ENCODE measurements at regions not wholly inside any gene's neighbourhood (a gene's known extent, or its start where the extent isn't known, plus 50 kb on each side); places are given as distances from the start of the nearest gene placed in this dataset.

DNA sequence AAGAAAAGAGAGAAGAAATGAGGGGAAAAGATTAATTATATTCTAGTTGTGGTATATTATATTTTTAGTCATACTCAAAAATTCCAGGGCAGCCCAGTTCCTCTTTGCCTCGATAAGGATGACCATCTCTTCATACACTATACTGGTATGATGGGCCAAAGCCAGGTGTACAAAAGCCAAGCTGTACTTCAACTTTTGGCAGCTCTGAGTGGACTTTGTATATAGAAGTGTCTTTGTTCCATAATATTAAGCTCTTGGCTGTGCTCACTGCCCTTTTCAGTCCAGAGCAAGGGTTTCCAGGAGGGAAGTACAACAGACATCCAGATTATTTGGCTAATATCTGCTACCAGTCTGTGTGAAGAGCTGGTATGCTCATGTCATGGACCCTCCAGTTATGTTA lies 934.3 kb upstream of the CDH10 start:
- no peak for DNase-seq (ENCODE audit: extremely low read depth, low read depth)
- no peak overlapping the region for H3K4me3 ChIP-seq (replicated peaks; ENCODE audit: low read depth, low read length)
- TF ChIP-seq, protein P1, sequence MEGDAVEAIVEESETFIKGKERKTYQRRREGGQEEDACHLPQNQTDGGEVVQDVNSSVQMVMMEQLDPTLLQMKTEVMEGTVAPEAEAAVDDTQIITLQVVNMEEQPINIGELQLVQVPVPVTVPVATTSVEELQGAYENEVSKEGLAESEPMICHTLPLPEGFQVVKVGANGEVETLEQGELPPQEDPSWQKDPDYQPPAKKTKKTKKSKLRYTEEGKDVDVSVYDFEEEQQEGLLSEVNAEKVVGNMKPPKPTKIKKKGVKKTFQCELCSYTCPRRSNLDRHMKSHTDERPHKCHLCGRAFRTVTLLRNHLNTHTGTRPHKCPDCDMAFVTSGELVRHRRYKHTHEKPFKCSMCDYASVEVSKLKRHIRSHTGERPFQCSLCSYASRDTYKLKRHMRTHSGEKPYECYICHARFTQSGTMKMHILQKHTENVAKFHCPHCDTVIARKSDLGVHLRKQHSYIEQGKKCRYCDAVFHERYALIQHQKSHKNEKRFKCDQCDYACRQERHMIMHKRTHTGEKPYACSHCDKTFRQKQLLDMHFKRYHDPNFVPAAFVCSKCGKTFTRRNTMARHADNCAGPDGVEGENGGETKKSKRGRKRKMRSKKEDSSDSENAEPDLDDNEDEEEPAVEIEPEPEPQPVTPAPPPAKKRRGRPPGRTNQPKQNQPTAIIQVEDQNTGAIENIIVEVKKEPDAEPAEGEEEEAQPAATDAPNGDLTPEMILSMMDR (IDR thresholded peaks at IDR 0.05; ENCODE audit: low read depth, low read length, missing control alignments) = no peak

DNA sequence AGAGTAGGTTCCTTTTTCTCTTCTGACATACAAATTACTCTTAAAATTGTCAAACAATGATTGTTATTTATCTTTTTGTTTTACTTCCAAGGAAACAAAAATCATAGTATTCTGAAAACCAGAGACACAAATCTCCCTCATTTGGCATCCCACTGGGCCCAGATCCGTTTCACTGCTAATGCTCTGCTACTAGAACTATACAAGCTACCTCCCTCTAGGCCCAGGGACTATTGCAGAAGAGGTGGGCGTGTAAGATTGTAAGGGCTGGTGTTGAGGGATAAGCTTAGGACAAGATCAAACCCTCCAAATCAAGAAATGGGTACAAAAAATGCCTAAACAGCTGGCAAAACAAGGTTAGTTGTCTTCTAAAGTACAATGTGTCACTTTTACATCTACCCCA lies 928.9 kb upstream of the CDH10 start:
- TF ChIP-seq, protein P1 (IDR thresholded peaks at IDR 0.05; ENCODE audit: low read depth, low read length, missing control alignments) = no peak
- no peak overlapping the region for H3K4me3 ChIP-seq (replicated peaks; ENCODE audit: low read depth, low read length)
- no peak for DNase-seq (ENCODE audit: extremely low read depth, low read depth)

DNA sequence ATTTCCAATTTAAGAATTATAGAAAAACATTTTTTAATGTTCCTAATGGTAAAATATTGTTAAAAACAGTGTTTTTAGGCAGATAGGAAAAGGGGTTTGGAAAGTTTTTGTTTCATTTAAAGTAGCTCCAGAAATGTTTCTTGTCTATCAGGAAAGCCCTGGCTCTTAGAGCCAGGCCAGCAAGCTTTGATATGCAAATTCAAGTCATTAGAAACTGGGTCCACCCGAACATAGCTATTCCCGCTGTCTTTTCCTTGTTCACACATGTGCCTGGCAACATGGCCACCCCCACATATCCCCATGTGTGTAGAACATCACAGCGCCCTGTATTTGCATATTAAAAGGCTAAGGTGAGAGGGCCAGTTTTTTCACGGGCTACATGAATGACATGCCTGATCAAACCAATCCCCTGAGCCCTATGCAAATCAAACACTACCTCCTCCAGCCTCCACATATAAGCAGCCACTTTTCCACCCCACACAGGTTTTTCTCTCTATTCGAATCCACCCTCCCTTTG lies 925.3 kb upstream of the CDH10 start:
- TF ChIP-seq, protein P1 (IDR thresholded peaks at IDR 0.05; ENCODE audit: low read depth, low read length, missing control alignments) = no peak
- no peak overlapping the region for H3K4me3 ChIP-seq (replicated peaks; ENCODE audit: low read depth, low read length)
- no peak for DNase-seq (ENCODE audit: extremely low read depth, low read depth)

- TF ChIP-seq, protein P1 (IDR thresholded peaks at IDR 0.05; ENCODE audit: low read depth, low read length, missing control alignments) = no peak
- DNase-seq (ENCODE audit: extremely low read depth, low read depth) = no peak
- no peak overlapping the region for H3K4me3 ChIP-seq (replicated peaks; ENCODE audit: low read depth, low read length)
Measured at GRCh38 chr5:25568989-25569625, 924.3 kb upstream of the CDH10 start.

DNA sequence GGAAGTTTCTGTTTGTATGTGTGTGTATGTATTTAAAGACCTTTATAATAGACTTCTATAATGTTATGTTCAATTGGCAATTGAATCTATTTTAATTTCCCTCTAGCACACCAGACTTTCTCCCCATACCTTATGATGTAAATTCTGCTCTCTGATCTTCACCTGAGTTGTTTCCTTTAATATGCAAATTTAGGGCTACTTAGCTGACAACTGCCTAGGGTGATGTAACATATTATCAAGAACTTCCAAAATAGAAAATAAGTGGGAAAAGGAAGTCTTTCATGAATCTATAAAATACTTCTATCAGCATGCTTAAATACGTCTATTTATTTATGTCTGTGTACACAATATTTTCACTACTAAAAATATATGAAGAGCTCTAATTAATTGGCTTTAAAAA lies 923.5 kb upstream of the CDH10 start:
- no peak overlapping the region for H3K4me3 ChIP-seq (replicated peaks; ENCODE audit: low read depth, low read length)
- DNase-seq (ENCODE audit: extremely low read depth, low read depth) = no peak
- TF ChIP-seq, protein P1 (IDR thresholded peaks at IDR 0.05; ENCODE audit: low read depth, low read length, missing control alignments) = no peak

GRCh38 chr5:25567881-25568280 lies 923.1 kb upstream of the CDH10 start:
- no peak overlapping the region for H3K4me3 ChIP-seq (replicated peaks; ENCODE audit: low read depth, low read length)
- TF ChIP-seq, protein P1 (IDR thresholded peaks at IDR 0.05; ENCODE audit: low read depth, low read length, missing control alignments) = no peak
- DNase-seq (ENCODE audit: extremely low read depth, low read depth) = no peak

DNA sequence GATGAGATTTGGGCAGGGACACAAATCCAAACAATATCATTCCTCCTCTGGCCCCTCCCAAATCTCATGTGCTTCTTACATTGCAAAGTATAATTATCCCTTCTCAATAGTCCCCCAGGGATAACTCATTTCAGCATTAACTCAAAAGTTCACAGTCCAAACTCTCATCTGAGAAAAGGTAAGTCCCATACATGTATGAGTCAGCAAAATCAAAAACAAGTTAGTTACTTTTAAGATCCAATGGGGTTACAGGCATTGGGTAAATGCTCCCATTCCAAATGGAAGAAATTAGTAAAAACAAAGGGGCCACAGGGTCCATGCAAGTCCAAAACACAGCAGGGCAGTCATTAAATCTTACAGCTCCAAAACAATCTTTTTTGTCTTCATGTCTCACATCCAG lies 917.9 kb upstream of the CDH10 start:
- H3K4me3 ChIP-seq (replicated peaks; ENCODE audit: low read depth, low read length) = no peak overlapping the region
- DNase-seq (ENCODE audit: extremely low read depth, low read depth) = no peak
- TF ChIP-seq, protein P1 (IDR thresholded peaks at IDR 0.05; ENCODE audit: low read depth, low read length, missing control alignments) = no peak

Data from HFF-Myc (cell line).